Thyroid gland (tissue), 4 donors: ENCODE measurements at regions not wholly inside any gene's neighbourhood (a gene's known extent, or its start where the extent isn't known, plus 50 kb on each side); places are given as distances from the start of the nearest gene placed in this dataset.

Source experiments
- CTCF ChIP-seq, 6 experiments: fragments of 200-600 bp in 3 of 6; fragments of 450-650 bp in 3 of 6; sonication (generic) in 3 of 6; IDR thresholded peaks; one replicate each; pipeline ENCODE4 v1.5.1; 2016 to 2019; ENCODE audit warnings: antibody characterized with exemption in 6 of 6, mild to moderate bottlenecking in 2 of 6, inconsistent platforms in 1 of 6, moderate library complexity in 1 of 6
- POLR2A ChIP-seq, 2 donors: fragments of 450-650 bp; IDR thresholded peaks; one replicate each; pipeline ENCODE4 v1.6.1; 2017; ENCODE audit warnings: antibody characterized with exemption in 2 of 2, mild to moderate bottlenecking in 2 of 2, moderate library complexity in 1 of 2

GRCh38 chr16:74035816-74036215 lies 260.8 kb upstream of the PSMD7 start:
- no peak for TF ChIP-seq CTCF (IDR thresholded peaks at IDR 0.05)
- no peak for TF ChIP-seq POLR2A (IDR thresholded peaks at IDR 0.05)
